Spleen (tissue), 7 donors: ENCODE measurements at regions not wholly inside any gene's neighbourhood (a gene's known extent, or its start where the extent isn't known, plus 50 kb on each side); places are given as distances from the start of the nearest gene placed in this dataset.

Source experiments
- POLR2A ChIP-seq, 3 donors: fragments of 450-650 bp; IDR thresholded peaks; one replicate each; pipeline ENCODE4 v1.5.1; 2017; ENCODE audit warnings: antibody characterized with exemption in 3 of 3, mild to moderate bottlenecking in 1 of 3
- POLR2AphosphoS5 ChIP-seq, 3 donors: sonication (generic); formaldehyde crosslinking; IDR thresholded peaks; one replicate each; pipeline ENCODE4 v1.5.1; 2017; ENCODE audit warnings: antibody characterized with exemption in 3 of 3
- TF ChIP-seq, protein P1 (sequence below), 11 experiments: fragments of 200-600 bp in 7 of 11; fragments of 450-650 bp in 4 of 11; sonication (generic) in 4 of 11; IDR thresholded peaks in 8 of 11; conservative IDR thresholded peaks in 3 of 11; 1 replicate in 7 of 11; 2 replicates in 4 of 11; pipeline versions ENCODE4 v1.4.0 to v1.8.0; 2016 to 2021; ENCODE audit warnings: antibody characterized with exemption in 11 of 11, inconsistent platforms in 4 of 11, mild to moderate bottlenecking in 1 of 11
- donor health status: DM: no; HTN: no; CAD: no; lungs with moderate emphysema.
- donor health status: DM: no; HTN: no; CAD: no.
- donor health status: DM: no; HTN: no; CAD: no.

DNA sequence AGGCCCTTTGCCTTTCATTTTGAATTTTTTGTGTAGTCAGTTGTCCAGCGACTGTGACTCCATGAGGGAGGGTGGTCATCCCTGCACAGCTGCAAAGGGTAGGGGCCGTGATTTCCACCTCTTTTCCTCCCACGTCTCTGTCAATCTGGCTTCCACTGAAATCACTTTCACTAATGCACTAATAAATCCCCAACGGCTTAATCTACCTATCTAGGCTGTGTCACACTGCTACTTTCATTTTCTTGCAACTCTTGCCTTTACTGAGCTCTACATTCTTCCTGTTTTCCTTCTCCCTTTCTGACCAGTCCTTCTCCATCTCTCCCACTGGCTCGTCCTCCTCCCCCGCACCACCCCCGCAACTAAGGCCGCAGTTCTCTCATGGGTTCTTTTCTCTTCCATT lies 212.3 kb upstream of the FOXN3 start:
- TF ChIP-seq, protein P1, sequence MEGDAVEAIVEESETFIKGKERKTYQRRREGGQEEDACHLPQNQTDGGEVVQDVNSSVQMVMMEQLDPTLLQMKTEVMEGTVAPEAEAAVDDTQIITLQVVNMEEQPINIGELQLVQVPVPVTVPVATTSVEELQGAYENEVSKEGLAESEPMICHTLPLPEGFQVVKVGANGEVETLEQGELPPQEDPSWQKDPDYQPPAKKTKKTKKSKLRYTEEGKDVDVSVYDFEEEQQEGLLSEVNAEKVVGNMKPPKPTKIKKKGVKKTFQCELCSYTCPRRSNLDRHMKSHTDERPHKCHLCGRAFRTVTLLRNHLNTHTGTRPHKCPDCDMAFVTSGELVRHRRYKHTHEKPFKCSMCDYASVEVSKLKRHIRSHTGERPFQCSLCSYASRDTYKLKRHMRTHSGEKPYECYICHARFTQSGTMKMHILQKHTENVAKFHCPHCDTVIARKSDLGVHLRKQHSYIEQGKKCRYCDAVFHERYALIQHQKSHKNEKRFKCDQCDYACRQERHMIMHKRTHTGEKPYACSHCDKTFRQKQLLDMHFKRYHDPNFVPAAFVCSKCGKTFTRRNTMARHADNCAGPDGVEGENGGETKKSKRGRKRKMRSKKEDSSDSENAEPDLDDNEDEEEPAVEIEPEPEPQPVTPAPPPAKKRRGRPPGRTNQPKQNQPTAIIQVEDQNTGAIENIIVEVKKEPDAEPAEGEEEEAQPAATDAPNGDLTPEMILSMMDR (IDR thresholded peaks at IDR 0.05 in 8 of 11, conservative IDR thresholded peaks at IDR 0.05 in 3 of 11), result no peak
- no peak for TF ChIP-seq POLR2A (IDR thresholded peaks at IDR 0.05)
- TF ChIP-seq POLR2AphosphoS5 (IDR thresholded peaks at IDR 0.05), result no peak
